Thyroid gland (tissue), 4 donors: ENCODE measurements at regions not wholly inside any gene's neighbourhood (a gene's known extent, or its start where the extent isn't known, plus 50 kb on each side); places are given as distances from the start of the nearest gene placed in this dataset.

Experiments
- CTCF ChIP-seq, 6 experiments: fragments of 200-600 bp in 3 of 6; fragments of 450-650 bp in 3 of 6; sonication (generic) in 3 of 6; IDR thresholded peaks; one replicate each; pipeline ENCODE4 v1.5.1; 2016 to 2019; ENCODE audit warnings: antibody characterized with exemption in 6 of 6, mild to moderate bottlenecking in 2 of 6, inconsistent platforms in 1 of 6, moderate library complexity in 1 of 6
- POLR2A ChIP-seq, 2 donors: fragments of 450-650 bp; IDR thresholded peaks; one replicate each; pipeline ENCODE4 v1.6.1; 2017; ENCODE audit warnings: antibody characterized with exemption in 2 of 2, mild to moderate bottlenecking in 2 of 2, moderate library complexity in 1 of 2

- TF ChIP-seq POLR2A (IDR thresholded peaks at IDR 0.05) (no peak), CTCF (IDR thresholded peaks at IDR 0.05) (no peak)
Observed at GRCh38 chr10:88088441-88089340, 225.3 kb downstream of the PTEN start.
